Pancreas (tissue), 10 donors: ENCODE measurements at regions not wholly inside any gene's neighbourhood (a gene's known extent, or its start where the extent isn't known, plus 50 kb on each side); places are given as distances from the start of the nearest gene placed in this dataset.

Source experiments
- ATAC-seq, 4 donors: fragments of 200-7000 bp; cut with Tn5 transposase; one replicate each; pipeline versions ENCODE4 v1.8.0 to v1.9.1; 2020; ENCODE audit warnings: mild to moderate bottlenecking in 4 of 4, moderate library complexity in 4 of 4
- DNase-seq, 6 donors: peaks; one replicate each; pipeline ENCODE4 v3.0.0-alpha.2; 2020
- FAIRE-seq: peaks from 2 replicates; lab custom pipeline; 2012; peaks lifted over from hg19 to GRCh38; lab: Jason Lieb, UNC
- H3K27ac ChIP-seq, 4 donors: fragments of 200-600 bp; sonication (generic); 1 replicate in 3 of 4; 2 replicates in 1 of 4; pipeline versions ENCODE4 v1.5.0 to v1.8.0; 2020
- H3K27me3 ChIP-seq, 4 donors: fragments of 200-600 bp; one replicate each; pipeline ENCODE4 v1.8.0; 2021
- H3K36me3 ChIP-seq, 3 donors: fragments of 200-600 bp; sonication (generic) in 1 of 3; one replicate each; pipeline versions ENCODE4 v1.5.0 to v1.8.0; 2020 to 2021
- H3K4me1 ChIP-seq, 3 donors: fragments of 200-600 bp; one replicate each; pipeline ENCODE4 v1.8.0; 2021
- H3K4me3 ChIP-seq, 4 donors: fragments of 200-600 bp; sonication (generic) in 2 of 4; one replicate each; pipeline versions ENCODE4 v1.5.0 to v1.8.0; 2020 to 2021
- H3K9me3 ChIP-seq, 4 donors: fragments of 200-600 bp; one replicate each; pipeline ENCODE4 v1.8.0; 2021
- CTCF ChIP-seq, 4 donors: fragments of 200-600 bp; sonication (generic) in 3 of 4; IDR thresholded peaks; one replicate each; pipeline versions ENCODE4 v1.5.0 to v1.8.0; 2021; ENCODE audit warnings: antibody characterized with exemption in 4 of 4
- WGBS, 2 donors: extraction: QIAGEN DNeasy Blood & Tissue Kit; methylation state at CpG; one replicate each; pipeline ENCODE4 v1.1.7; 2013; 5-methylcytosine and 5-hydroxymethylcytosine counted together
- intact Hi-C, 3 donors: fragments of 100-400 bp; cut with DNase I; formaldehyde crosslinking; loops; one replicate each; pipeline versions ENCODE4 v1.11.1 to v1.14.2; 2022
- donor health status: healthy with polysubstance abuse.
- donor health status: DM: no; HTN: no; CAD: no; lungs with moderate emphysema.
- donor health status: DM: no; HTN: no; CAD: no.
- donor health status: control.
- donor health status: control.
- donor health status: Bipolar disorder and iron deficiency.
- donor health status: DM: yes; HTN: yes; CAD: no.
- donor health status: DM: no; HTN: no; CAD: no.
- donor health status: DM: no; HTN: no; CAD: no.
- donor health status: DM: yes; HTN: yes; CAD: no.

- H3K4me1 ChIP-seq = no peaks in the 10 kb centered on the region
- intact Hi-C loops = no loop called here
- H3K9me3 ChIP-seq = no peaks in the 10 kb centered on the region
- ATAC-seq (no peak), FAIRE-seq (no peak), DNase-seq (no peak)
- TF ChIP-seq CTCF (IDR thresholded peaks at IDR 0.05) = no peak
- 56 to 73% methylated on average over 2 of the region's 2 CpGs for WGBS, 2 donors
- H3K4me3 ChIP-seq = no peak overlapping the region
- no peaks in the 10 kb centered on the region for H3K27me3 ChIP-seq
- H3K27ac ChIP-seq = no peak overlapping the region
- H3K36me3 ChIP-seq = no peaks in the 10 kb centered on the region
Measured at GRCh38 chr2:103423100-103423499, 661.3 kb downstream of the TMEM182 start.

- no peaks in the 10 kb centered on the region for H3K9me3 ChIP-seq
- no peaks in the 10 kb centered on the region for H3K36me3 ChIP-seq
- H3K4me1 ChIP-seq = no peaks in the 10 kb centered on the region
- 81 to 92% methylated on average over 3 of the region's 3 CpGs for WGBS, 2 donors
- intact Hi-C loops = no loop called here
- no peak for TF ChIP-seq CTCF (IDR thresholded peaks at IDR 0.05)
- DNase-seq = no peak
- no peak overlapping the region for H3K4me3 ChIP-seq
- no peaks in the 10 kb centered on the region for H3K27me3 ChIP-seq
- no peak for FAIRE-seq
- ATAC-seq = no peak
- H3K27ac ChIP-seq = no peak overlapping the region
Measured at GRCh38 chr2:103427567-103427966, 665.7 kb downstream of the TMEM182 start.

GRCh38 chr2:103430191-103430590 is 668.4 kb downstream of the TMEM182 start:
- DNase-seq (no peak), ATAC-seq (no peak), FAIRE-seq (no peak)
- Histone ChIP-seq H3K36me3 (no peaks in the 10 kb centered on the region), H3K4me1 (no peaks in the 10 kb centered on the region), H3K27me3 (no peaks in the 10 kb centered on the region), H3K27ac (no peak overlapping the region), H3K9me3 (no peaks in the 10 kb centered on the region), H3K4me3 (no peak overlapping the region)
- TF ChIP-seq CTCF (IDR thresholded peaks at IDR 0.05) = no peak
- 67 to 73% methylated on average over 6 of the region's 6 CpGs for WGBS, 2 donors
- intact Hi-C loops = no loop called here

GRCh38 chr2:103435010-103435409 is 673.2 kb downstream of the TMEM182 start:
- intact Hi-C loops = no loop called here
- no peaks in the 10 kb centered on the region for H3K36me3 ChIP-seq
- DNase-seq (no peak), ATAC-seq (no peak), FAIRE-seq (no peak)
- no peak overlapping the region for H3K27ac ChIP-seq
- no peaks in the 10 kb centered on the region for H3K9me3 ChIP-seq
- H3K4me3 ChIP-seq = no peak overlapping the region
- WGBS, 2 donors = 74 to 82% methylated on average over 3 of the region's 3 CpGs
- TF ChIP-seq CTCF (IDR thresholded peaks at IDR 0.05) = no peak
- H3K27me3 ChIP-seq = no peaks in the 10 kb centered on the region
- no peaks in the 10 kb centered on the region for H3K4me1 ChIP-seq

GRCh38 chr2:103437161-103437560 is 675.3 kb downstream of the TMEM182 start:
- H3K27me3 ChIP-seq = no peaks in the 10 kb centered on the region
- FAIRE-seq (no peak), ATAC-seq (no peak), DNase-seq (no peak)
- H3K36me3 ChIP-seq = no peaks in the 10 kb centered on the region
- no peak overlapping the region for H3K27ac ChIP-seq
- H3K4me3 ChIP-seq = no peak overlapping the region
- H3K4me1 ChIP-seq = no peaks in the 10 kb centered on the region
- no peaks in the 10 kb centered on the region for H3K9me3 ChIP-seq
- TF ChIP-seq CTCF (IDR thresholded peaks at IDR 0.05) = no peak
- intact Hi-C loops = no loop called here
- WGBS, 2 donors = 31 to 47% methylated on average over 3 of the region's 3 CpGs
